KMS-11 (cell line): ENCODE measurements at regions not wholly inside any gene's neighbourhood (a gene's known extent, or its start where the extent isn't known, plus 50 kb on each side); places are given as distances from the start of the nearest gene placed in this dataset.

Experiments used
- H2AFZ ChIP-seq: fragments of 200-600 bp; sonication (generic); 2 replicates; pipeline ENCODE4 v1.6.1; 2016; ENCODE audit warnings: antibody characterized with exemption, mixed run types, low read depth
- H3K27ac ChIP-seq: fragments of 200-600 bp; sonication (generic); 2 replicates; pipeline ENCODE4 v1.6.1; 2016; ENCODE audit warnings: mild to moderate bottlenecking, mixed run types
- H3K27me3 ChIP-seq: fragments of 200-600 bp; sonication (generic); 2 replicates; pipeline ENCODE4 v1.6.1; 2017; ENCODE audit warnings: mild to moderate bottlenecking, low read depth, mixed run types, moderate library complexity; ENCODE audit not compliant: insufficient read depth
- H3K36me3 ChIP-seq: fragments of 200-600 bp; sonication (generic); 2 replicates; pipeline ENCODE4 v1.6.1; 2017; ENCODE audit warnings: mild to moderate bottlenecking, mixed run types; ENCODE audit not compliant: insufficient read depth
- H3K4me1 ChIP-seq: fragments of 200-600 bp; sonication (generic); 2 replicates; pipeline ENCODE4 v1.6.1; 2016; ENCODE audit warnings: mild to moderate bottlenecking, low read depth, mixed run types; ENCODE audit not compliant: poor library complexity, severe bottlenecking
- H3K4me2 ChIP-seq: fragments of 200-600 bp; sonication (generic); 2 replicates; pipeline ENCODE4 v1.7.0; 2016; ENCODE audit warnings: mild to moderate bottlenecking, mixed run types
- H3K4me3 ChIP-seq: fragments of 200-600 bp; sonication (generic); IDR thresholded peaks from 2 replicates; pipeline ENCODE4 v1.6.1; 2017; ENCODE audit warnings: low read depth, low read length, mixed read lengths; ENCODE audit not compliant: insufficient read depth
- H3K79me2 ChIP-seq: fragments of 200-600 bp; sonication (generic); 2 replicates; pipeline ENCODE4 v1.6.1; 2016; ENCODE audit warnings: low read depth, mixed run types; ENCODE audit not compliant: insufficient read depth
- H3K9ac ChIP-seq: fragments of 200-600 bp; sonication (generic); 2 replicates; pipeline ENCODE4 v1.6.1; 2016; ENCODE audit warnings: mild to moderate bottlenecking, mixed run types
- H4K20me1 ChIP-seq: fragments of 200-600 bp; sonication (generic); 2 replicates; pipeline ENCODE4 v1.6.1; 2016; ENCODE audit warnings: mild to moderate bottlenecking, mixed run types; ENCODE audit not compliant: insufficient read depth
- CTCF ChIP-seq: fragments of 200-600 bp; sonication (generic); conservative IDR thresholded peaks from 2 replicates; pipeline ENCODE4 v1.6.1; 2017; ENCODE audit warnings: low read depth, mild to moderate bottlenecking, antibody characterized with exemption, low read length, moderate library complexity, mixed read lengths

GRCh38 chr2:15096873-15097272, 464.3 kb downstream of the NBAS start:
- H3K79me2 ChIP-seq: no peaks in the 10 kb centered on the region
- no peak overlapping the region for H3K9ac ChIP-seq
- no peaks in the 10 kb centered on the region for H3K36me3 ChIP-seq
- no peaks in the 10 kb centered on the region for H4K20me1 ChIP-seq
- no peak for TF ChIP-seq CTCF
- no peak overlapping the region for H3K4me3 ChIP-seq
- no peak overlapping the region for H2AFZ ChIP-seq
- H3K27me3 ChIP-seq: no peaks in the 10 kb centered on the region
- no peaks in the 10 kb centered on the region for H3K4me1 ChIP-seq
- no peak overlapping the region for H3K4me2 ChIP-seq
- H3K27ac ChIP-seq: no peak overlapping the region

GRCh38 chr2:15107137-15107536, 454.0 kb downstream of the NBAS start:
- Histone ChIP-seq H4K20me1 (no peaks in the 10 kb centered on the region), H3K4me3 (no peak overlapping the region), H2AFZ (no peak overlapping the region), H3K4me2 (no peak overlapping the region), H3K79me2 (no peaks in the 10 kb centered on the region), H3K36me3 (no peaks in the 10 kb centered on the region), H3K27ac (no peak overlapping the region), H3K9ac (no peak overlapping the region), H3K4me1 (no peaks in the 10 kb centered on the region), H3K27me3 (no peaks in the 10 kb centered on the region)
- TF ChIP-seq CTCF: no peak

- TF ChIP-seq CTCF: no peak
- Histone ChIP-seq H3K4me3 (no peak overlapping the region), H4K20me1 (no peaks in the 10 kb centered on the region), H3K27me3 (no peaks in the 10 kb centered on the region), H3K4me1 (no peaks in the 10 kb centered on the region), H3K4me2 (no peak overlapping the region), H3K36me3 (no peaks in the 10 kb centered on the region), H2AFZ (no peak overlapping the region), H3K9ac (no peak overlapping the region), H3K79me2 (no peaks in the 10 kb centered on the region), H3K27ac (no peak overlapping the region)
Observed at GRCh38 chr2:15111718-15112117, 449.4 kb downstream of the NBAS start.

GRCh38 chr2:15112216-15112615, 448.9 kb downstream of the NBAS start:
- TF ChIP-seq CTCF: no peak

More at GRCh38 chr2:15112216-15112615, 448.9 kb downstream of the NBAS start:
- Histone ChIP-seq H3K9ac (no peak overlapping the region), H3K36me3 (no peaks in the 10 kb centered on the region), H3K4me1 (no peaks in the 10 kb centered on the region), H3K27ac (no peak overlapping the region), H4K20me1 (no peaks in the 10 kb centered on the region), H3K27me3 (no peaks in the 10 kb centered on the region), H3K4me2 (no peak overlapping the region), H3K79me2 (no peaks in the 10 kb centered on the region), H2AFZ (no peak overlapping the region), H3K4me3 (no peak overlapping the region)
